ENCODE measurements at regions not wholly inside any gene's neighbourhood (a gene's known extent, or its start where the extent isn't known, plus 50 kb on each side); places are given as distances from the start of the nearest gene placed in this dataset.

DNA sequence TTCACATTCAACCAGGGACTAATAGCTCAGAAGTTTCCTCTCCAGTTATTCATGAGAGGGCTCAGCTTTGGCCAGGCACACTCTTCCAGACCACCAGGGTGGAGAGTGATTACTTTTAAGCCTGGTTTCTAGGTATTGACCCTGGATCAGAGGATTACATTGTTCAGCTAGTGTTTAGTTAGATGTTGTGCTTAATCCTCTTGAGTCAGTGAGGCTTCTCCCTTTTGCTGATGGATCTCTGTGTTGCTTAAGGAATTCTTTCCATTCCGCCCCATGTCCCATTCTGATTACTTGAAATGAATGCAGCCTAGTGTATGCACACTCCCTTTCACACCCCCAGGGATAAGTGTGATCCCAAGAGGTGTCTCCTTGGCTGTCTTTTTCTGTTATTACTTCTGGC is 271.7 kb upstream of the ANO5 start:
- ATAC-seq, result no peak

GRCh38 chr11:21924262-21924661 is 268.6 kb upstream of the ANO5 start:
- no peak for ATAC-seq
- TF ChIP-seq TCF4 (CRISPR knock-in tag; IDR thresholded peaks at IDR 0.05; ENCODE audit: borderline replicate concordance) (no peak), ZNF8 (CRISPR knock-in tag; IDR thresholded peaks at IDR 0.05) (no peak), ZFP30 (CRISPR knock-in tag; IDR thresholded peaks at IDR 0.05) (no peak), ZNF70 (CRISPR knock-in tag; IDR thresholded peaks at IDR 0.05) (no peak), PPARA (CRISPR knock-in tag; IDR thresholded peaks at IDR 0.05; ENCODE audit: borderline replicate concordance) (no peak), ZNF565 (CRISPR knock-in tag; conservative IDR thresholded peaks at IDR 0.05; ENCODE audit: low read depth) (no peak), ZC3H10 (CRISPR knock-in tag; IDR thresholded peaks at IDR 0.05) (no peak)
- TF ChIP-seq, protein P1, sequence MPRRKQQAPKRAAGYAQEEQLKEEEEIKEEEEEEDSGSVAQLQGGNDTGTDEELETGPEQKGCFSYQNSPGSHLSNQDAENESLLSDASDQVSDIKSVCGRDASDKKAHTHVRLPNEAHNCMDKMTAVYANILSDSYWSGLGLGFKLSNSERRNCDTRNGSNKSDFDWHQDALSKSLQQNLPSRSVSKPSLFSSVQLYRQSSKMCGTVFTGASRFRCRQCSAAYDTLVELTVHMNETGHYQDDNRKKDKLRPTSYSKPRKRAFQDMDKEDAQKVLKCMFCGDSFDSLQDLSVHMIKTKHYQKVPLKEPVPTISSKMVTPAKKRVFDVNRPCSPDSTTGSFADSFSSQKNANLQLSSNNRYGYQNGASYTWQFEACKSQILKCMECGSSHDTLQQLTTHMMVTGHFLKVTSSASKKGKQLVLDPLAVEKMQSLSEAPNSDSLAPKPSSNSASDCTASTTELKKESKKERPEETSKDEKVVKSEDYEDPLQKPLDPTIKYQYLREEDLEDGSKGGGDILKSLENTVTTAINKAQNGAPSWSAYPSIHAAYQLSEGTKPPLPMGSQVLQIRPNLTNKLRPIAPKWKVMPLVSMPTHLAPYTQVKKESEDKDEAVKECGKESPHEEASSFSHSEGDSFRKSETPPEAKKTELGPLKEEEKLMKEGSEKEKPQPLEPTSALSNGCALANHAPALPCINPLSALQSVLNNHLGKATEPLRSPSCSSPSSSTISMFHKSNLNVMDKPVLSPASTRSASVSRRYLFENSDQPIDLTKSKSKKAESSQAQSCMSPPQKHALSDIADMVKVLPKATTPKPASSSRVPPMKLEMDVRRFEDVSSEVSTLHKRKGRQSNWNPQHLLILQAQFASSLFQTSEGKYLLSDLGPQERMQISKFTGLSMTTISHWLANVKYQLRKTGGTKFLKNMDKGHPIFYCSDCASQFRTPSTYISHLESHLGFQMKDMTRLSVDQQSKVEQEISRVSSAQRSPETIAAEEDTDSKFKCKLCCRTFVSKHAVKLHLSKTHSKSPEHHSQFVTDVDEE (CRISPR knock-in tag; IDR thresholded peaks at IDR 0.05), result no peak

More for the DNA sequence above, 271.7 kb upstream of the ANO5 start:
- no peak for TF ChIP-seq TOX (CRISPR knock-in tag; IDR thresholded peaks at IDR 0.05; ENCODE audit: borderline replicate concordance)

- TF ChIP-seq OSR1 (CRISPR knock-in tag; IDR thresholded peaks at IDR 0.05) (no peak), GLIS3 (CRISPR knock-in tag; IDR thresholded peaks at IDR 0.05) (no peak), ISL1 (CRISPR knock-in tag; IDR thresholded peaks at IDR 0.05) (peak; percentile 79)
- ATAC-seq, result no peak
Measured at GRCh38 chr11:21927628-21928027, 265.3 kb upstream of the ANO5 start.

- no peak for TF ChIP-seq ZNF565 (CRISPR knock-in tag; conservative IDR thresholded peaks at IDR 0.05; ENCODE audit: low read depth)
- TF ChIP-seq, protein P2, sequence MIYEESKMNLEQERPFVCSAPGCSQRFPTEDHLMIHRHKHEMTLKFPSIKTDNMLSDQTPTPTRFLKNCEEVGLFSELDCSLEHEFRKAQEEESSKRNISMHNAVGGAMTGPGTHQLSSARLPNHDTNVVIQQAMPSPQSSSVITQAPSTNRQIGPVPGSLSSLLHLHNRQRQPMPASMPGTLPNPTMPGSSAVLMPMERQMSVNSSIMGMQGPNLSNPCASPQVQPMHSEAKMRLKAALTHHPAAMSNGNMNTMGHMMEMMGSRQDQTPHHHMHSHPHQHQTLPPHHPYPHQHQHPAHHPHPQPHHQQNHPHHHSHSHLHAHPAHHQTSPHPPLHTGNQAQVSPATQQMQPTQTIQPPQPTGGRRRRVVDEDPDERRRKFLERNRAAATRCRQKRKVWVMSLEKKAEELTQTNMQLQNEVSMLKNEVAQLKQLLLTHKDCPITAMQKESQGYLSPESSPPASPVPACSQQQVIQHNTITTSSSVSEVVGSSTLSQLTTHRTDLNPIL (CRISPR knock-in tag; IDR thresholded peaks at IDR 0.05; ENCODE audit: low read depth), result no peak
- no peak for TF ChIP-seq ARNTL (CRISPR knock-in tag; IDR thresholded peaks at IDR 0.05; ENCODE audit: borderline replicate concordance, low read depth)
- no peak for TF ChIP-seq BACH2 (CRISPR knock-in tag; IDR thresholded peaks at IDR 0.05; ENCODE audit: borderline replicate concordance)
- no peak for TF ChIP-seq PPARA (CRISPR knock-in tag; IDR thresholded peaks at IDR 0.05; ENCODE audit: borderline replicate concordance)
- ATAC-seq, result no peak
Measured at GRCh38 chr11:21928847-21929246, 264.0 kb upstream of the ANO5 start.

GRCh38 chr11:21930408-21930807 is 262.5 kb upstream of the ANO5 start:
- no peak for ATAC-seq
- TF ChIP-seq CSDC2 (CRISPR knock-in tag; IDR thresholded peaks at IDR 0.05), result no peak
- no peak for TF ChIP-seq GLIS3 (CRISPR knock-in tag; IDR thresholded peaks at IDR 0.05)
- no peak for TF ChIP-seq CSRNP3 (CRISPR knock-in tag; IDR thresholded peaks at IDR 0.05)
- TF ChIP-seq ZC3H10 (CRISPR knock-in tag; IDR thresholded peaks at IDR 0.05), result no peak
- no peak for TF ChIP-seq ZFP3 (CRISPR knock-in tag; IDR thresholded peaks at IDR 0.05)
- TF ChIP-seq OSR1 (CRISPR knock-in tag; IDR thresholded peaks at IDR 0.05), result no peak
- TF ChIP-seq TOX (CRISPR knock-in tag; IDR thresholded peaks at IDR 0.05; ENCODE audit: borderline replicate concordance), result no peak
- no peak for TF ChIP-seq PPARA (CRISPR knock-in tag; IDR thresholded peaks at IDR 0.05; ENCODE audit: borderline replicate concordance)
- TF ChIP-seq ISL1 (CRISPR knock-in tag; IDR thresholded peaks at IDR 0.05), result no peak
- TF ChIP-seq RARB (CRISPR knock-in tag; IDR thresholded peaks at IDR 0.05), result no peak

GRCh38 chr11:21931436-21932101 is 261.3 kb upstream of the ANO5 start:
- ATAC-seq, result no peak
- TF ChIP-seq PPARA (CRISPR knock-in tag; IDR thresholded peaks at IDR 0.05; ENCODE audit: borderline replicate concordance), result no peak
- no peak for TF ChIP-seq CSDC2 (CRISPR knock-in tag; IDR thresholded peaks at IDR 0.05)
- no peak for TF ChIP-seq ZNF565 (CRISPR knock-in tag; conservative IDR thresholded peaks at IDR 0.05; ENCODE audit: low read depth)
- TF ChIP-seq OSR1 (CRISPR knock-in tag; IDR thresholded peaks at IDR 0.05), result no peak
- TF ChIP-seq CSRNP3 (CRISPR knock-in tag; IDR thresholded peaks at IDR 0.05), result no peak
- no peak for TF ChIP-seq RARB (CRISPR knock-in tag; IDR thresholded peaks at IDR 0.05)
- TF ChIP-seq ZFP30 (CRISPR knock-in tag; IDR thresholded peaks at IDR 0.05), result no peak
- no peak for TF ChIP-seq GLIS3 (CRISPR knock-in tag; IDR thresholded peaks at IDR 0.05)
- TF ChIP-seq ESRRG (CRISPR knock-in tag; IDR thresholded peaks at IDR 0.05), result no peak
- no peak for TF ChIP-seq POU6F1 (CRISPR knock-in tag; IDR thresholded peaks at IDR 0.05; ENCODE audit: borderline replicate concordance, low read depth)
- TF ChIP-seq ARNTL (CRISPR knock-in tag; IDR thresholded peaks at IDR 0.05; ENCODE audit: borderline replicate concordance, low read depth), result no peak
- TF ChIP-seq ZNF8 (CRISPR knock-in tag; IDR thresholded peaks at IDR 0.05), result no peak
- no peak for TF ChIP-seq SNAI2 (CRISPR knock-in tag; IDR thresholded peaks at IDR 0.05)
- no peak for TF ChIP-seq TOX (CRISPR knock-in tag; IDR thresholded peaks at IDR 0.05; ENCODE audit: borderline replicate concordance)
